ENCODE measurements at regions not wholly inside any gene's neighbourhood (a gene's known extent, or its start where the extent isn't known, plus 50 kb on each side); places are given as distances from the start of the nearest gene placed in this dataset.
"Not testable (repeated sequence)": the region's sequence is repeated elsewhere in the genome, so short reads cannot be mapped to it uniquely, and the experiment has no call there.

GRCh38 chr4:118504927-118505326 is 152.1 kb upstream of the PRSS12 start:
- not testable (repeated sequence) for DNase-seq (ENCODE audit: low spot score)

- DNase-seq (ENCODE audit: low spot score), result not testable (repeated sequence)
Measured at GRCh38 chr4:118505491-118505890, 152.7 kb upstream of the PRSS12 start.

GRCh38 chr4:118512870-118513269 is 160.1 kb upstream of the PRSS12 start:
- not testable (repeated sequence) for DNase-seq (ENCODE audit: low spot score)

- not testable (repeated sequence) for DNase-seq (ENCODE audit: low spot score)
Measured at GRCh38 chr4:118514332-118514731, 161.5 kb upstream of the PRSS12 start.

GRCh38 chr4:118516107-118516506 is 163.3 kb upstream of the PRSS12 start:
- not testable (repeated sequence) for DNase-seq (ENCODE audit: low spot score)

GRCh38 chr4:118530107-118530506 is 155.1 kb upstream of the METTL14 start:
- not testable (repeated sequence) for DNase-seq (ENCODE audit: low spot score)

GRCh38 chr4:118531947-118532346 is 153.2 kb upstream of the METTL14 start:
- not testable (repeated sequence) for DNase-seq (ENCODE audit: low spot score)

GRCh38 chr4:118535788-118536187 is 149.4 kb upstream of the METTL14 start:
- not testable (repeated sequence) for DNase-seq (ENCODE audit: low spot score)

- peak; percentile 4 for DNase-seq (ENCODE audit: low spot score)
Measured at GRCh38 chr4:118539412-118540077, 145.6 kb upstream of the METTL14 start.

GRCh38 chr4:118556576-118556975 is 128.6 kb upstream of the METTL14 start:
- DNase-seq (ENCODE audit: low spot score), result not testable (repeated sequence)

- peak; percentile 30 for DNase-seq (ENCODE audit: low spot score)
Measured at GRCh38 chr4:118557298-118557851, 127.8 kb upstream of the METTL14 start.

- DNase-seq (ENCODE audit: low spot score), result not testable (repeated sequence)
Measured at GRCh38 chr4:118558188-118558587, 127.0 kb upstream of the METTL14 start.

- not testable (repeated sequence) for DNase-seq (ENCODE audit: low spot score)
Measured at GRCh38 chr4:118561559-118561958, 123.6 kb upstream of the METTL14 start.

GRCh38 chr4:118566003-118566513 is 119.1 kb upstream of the METTL14 start:
- not testable (repeated sequence) for DNase-seq (ENCODE audit: low spot score)

GRCh38 chr4:118572991-118573390 is 112.2 kb upstream of the METTL14 start:
- not testable (repeated sequence) for DNase-seq (ENCODE audit: low spot score)

- DNase-seq (ENCODE audit: low spot score), result not testable (repeated sequence)
Measured at GRCh38 chr4:118574251-118574913, 110.8 kb upstream of the METTL14 start.

- DNase-seq (ENCODE audit: low spot score), result not testable (repeated sequence)
Measured at GRCh38 chr4:118575057-118575456, 110.1 kb upstream of the METTL14 start.

GRCh38 chr4:118575726-118576125 is 109.5 kb upstream of the METTL14 start:
- DNase-seq (ENCODE audit: low spot score), result not testable (repeated sequence)

- not testable (repeated sequence) for DNase-seq (ENCODE audit: low spot score)
Measured at GRCh38 chr4:118576709-118577219, 108.4 kb upstream of the METTL14 start.

- DNase-seq (ENCODE audit: low spot score), result no peak
Measured at GRCh38 chr4:118585015-118585414, 100.2 kb upstream of the METTL14 start.

- DNase-seq (ENCODE audit: low spot score), result no peak
Measured at GRCh38 chr4:118586357-118586790, 98.8 kb upstream of the METTL14 start.

- DNase-seq (ENCODE audit: low spot score), result no peak
Measured at GRCh38 chr4:118587116-118587831, 97.9 kb upstream of the METTL14 start.

Data from AG08396 (cell line).